ENCODE measurements at regions not wholly inside any gene's neighbourhood (a gene's known extent, or its start where the extent isn't known, plus 50 kb on each side); places are given as distances from the start of the nearest gene placed in this dataset.

DNA sequence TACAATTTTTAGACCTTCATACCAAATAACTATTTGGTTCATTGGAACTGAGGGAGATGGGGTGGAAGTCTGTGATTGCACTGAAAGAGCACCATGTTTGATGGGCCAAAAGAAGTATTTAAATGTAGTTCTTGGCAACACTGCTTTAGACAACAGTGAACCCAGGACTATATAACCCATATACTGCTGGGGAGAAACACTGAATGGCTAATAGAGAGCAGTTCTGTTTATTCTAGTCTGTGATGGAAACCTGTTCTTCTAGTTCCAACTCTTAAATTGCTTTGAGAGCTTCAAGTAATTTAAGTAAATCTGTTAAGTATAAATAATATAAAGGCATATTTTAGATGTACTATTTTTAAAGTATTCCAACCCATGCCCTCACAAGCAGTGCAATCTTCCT, 96.3 kb downstream of the NIBAN1 start:
- TF ChIP-seq, protein P1, sequence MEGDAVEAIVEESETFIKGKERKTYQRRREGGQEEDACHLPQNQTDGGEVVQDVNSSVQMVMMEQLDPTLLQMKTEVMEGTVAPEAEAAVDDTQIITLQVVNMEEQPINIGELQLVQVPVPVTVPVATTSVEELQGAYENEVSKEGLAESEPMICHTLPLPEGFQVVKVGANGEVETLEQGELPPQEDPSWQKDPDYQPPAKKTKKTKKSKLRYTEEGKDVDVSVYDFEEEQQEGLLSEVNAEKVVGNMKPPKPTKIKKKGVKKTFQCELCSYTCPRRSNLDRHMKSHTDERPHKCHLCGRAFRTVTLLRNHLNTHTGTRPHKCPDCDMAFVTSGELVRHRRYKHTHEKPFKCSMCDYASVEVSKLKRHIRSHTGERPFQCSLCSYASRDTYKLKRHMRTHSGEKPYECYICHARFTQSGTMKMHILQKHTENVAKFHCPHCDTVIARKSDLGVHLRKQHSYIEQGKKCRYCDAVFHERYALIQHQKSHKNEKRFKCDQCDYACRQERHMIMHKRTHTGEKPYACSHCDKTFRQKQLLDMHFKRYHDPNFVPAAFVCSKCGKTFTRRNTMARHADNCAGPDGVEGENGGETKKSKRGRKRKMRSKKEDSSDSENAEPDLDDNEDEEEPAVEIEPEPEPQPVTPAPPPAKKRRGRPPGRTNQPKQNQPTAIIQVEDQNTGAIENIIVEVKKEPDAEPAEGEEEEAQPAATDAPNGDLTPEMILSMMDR (IDR thresholded peaks at IDR 0.05): no peak
- TF ChIP-seq POLR2AphosphoS5 (IDR thresholded peaks at IDR 0.05; ENCODE audit: low read depth, low read length): no peak

Data from Panc1 (cell line).